OCI-LY7 (cell line): ENCODE measurements at regions not wholly inside any gene's neighbourhood (a gene's known extent, or its start where the extent isn't known, plus 50 kb on each side); places are given as distances from the start of the nearest gene placed in this dataset.

Experiments used
- BruUV-seq: library from RNA; stranded (reverse); fragments of 400-500 nt; replicated peaks from 2 replicates; lab custom pipeline; 2021; lab: Mats Ljungman, UMichigan
- CTCF ChIA-PET: fragments of 300-600 bp; sonication (Branson Sonifier 250); formaldehyde crosslinking; loops from one replicate; lab custom pipeline; 2022; ENCODE audit warnings: antibody characterized with exemption; ENCODE audit not compliant: unreplicated experiment; lab: Charles Lee
- POLR2A ChIA-PET: fragments of 300-600 bp; sonication (Branson Sonifier 250); formaldehyde crosslinking; loops from one replicate; lab custom pipeline; 2022; ENCODE audit warnings: antibody characterized with exemption; lab: Charles Lee
- DNase-seq: peaks from one replicate; pipeline ENCODE4 v3.0.0-alpha.2; 2015; ENCODE audit warnings: low spot score
- H2AFZ ChIP-seq: fragments of 200-600 bp; sonication (generic), shearing (Covaris generic); 2 replicates; pipeline ENCODE4 v1.6.1; 2014; ENCODE audit warnings: mild to moderate bottlenecking, antibody characterized with exemption, low read length, moderate library complexity
- H3K27ac ChIP-seq: fragments of 200-600 bp; sonication (generic); 2 replicates; pipeline ENCODE4 v1.5.1; 2014; ENCODE audit warnings: mixed run types, low read depth, mild to moderate bottlenecking, moderate library complexity, low read length, inconsistent platforms; ENCODE audit not compliant: poor library complexity, severe bottlenecking
- H3K36me3 ChIP-seq: fragments of 200-600 bp; sonication (generic); 2 replicates; pipeline ENCODE4 v1.6.1; 2014; ENCODE audit warnings: mild to moderate bottlenecking, antibody characterized with exemption, low read length, moderate library complexity, mixed read lengths; ENCODE audit not compliant: insufficient read depth
- H3K4me1 ChIP-seq: fragments of 200-600 bp; sonication (generic); 2 replicates; pipeline ENCODE4 v1.5.1; 2014; ENCODE audit warnings: mild to moderate bottlenecking, low read length; ENCODE audit not compliant: insufficient read depth, poor library complexity, severe bottlenecking
- H3K4me2 ChIP-seq: fragments of 200-600 bp; sonication (generic); 2 replicates; pipeline ENCODE4 v1.6.1; 2014; ENCODE audit warnings: mild to moderate bottlenecking, low read length
- H3K4me3 ChIP-seq: fragments of 200-600 bp; sonication (generic); 2 replicates; pipeline ENCODE4 v1.5.1; 2014; ENCODE audit warnings: mild to moderate bottlenecking, low read depth, low read length; ENCODE audit not compliant: poor library complexity, severe bottlenecking
- H3K79me2 ChIP-seq: fragments of 200-600 bp; sonication (generic); 2 replicates; pipeline ENCODE4 v1.6.1; 2016; ENCODE audit warnings: low read depth, mild to moderate bottlenecking, low read length, moderate library complexity, mixed read lengths; ENCODE audit not compliant: insufficient read depth
- H3K9me2 ChIP-seq: fragments of 200-600 bp; sonication (generic); 2 replicates; pipeline ENCODE4 v1.6.1; 2016; ENCODE audit warnings: mild to moderate bottlenecking, low read length, mixed read lengths; ENCODE audit not compliant: insufficient read depth
- H3K9me3 ChIP-seq: fragments of 200-600 bp; sonication (generic); 2 replicates; pipeline ENCODE4 v1.6.1; 2014; ENCODE audit warnings: mild to moderate bottlenecking, mixed run types, low read length, mixed read lengths
- H4K20me1 ChIP-seq: fragments of 200-600 bp; sonication (generic); 2 replicates; pipeline ENCODE4 v1.6.1; 2014; ENCODE audit warnings: mild to moderate bottlenecking, antibody characterized with exemption, low read length, moderate library complexity, mixed read lengths; ENCODE audit not compliant: insufficient read depth
- CTCF ChIP-seq: fragments of 200-600 bp; sonication (generic); conservative IDR thresholded peaks from 2 replicates; pipeline ENCODE4 v1.5.1; 2014; ENCODE audit warnings: mild to moderate bottlenecking, antibody characterized with exemption, low read length, moderate library complexity, mixed read lengths
- EZH2phosphoT487 ChIP-seq: fragments of 200-600 bp; sonication (generic); IDR thresholded peaks from 2 replicates; pipeline ENCODE4 v1.6.1; 2018; ENCODE audit warnings: low read depth, borderline replicate concordance, mild to moderate bottlenecking, mixed run types, antibody characterized with exemption, low read length, moderate library complexity, mixed read lengths
- intact Hi-C: fragments of 100-400 bp; cut with micrococcal nuclease; formaldehyde crosslinking; loops from one replicate; pipeline ENCODE4 v1.10.0; 2022; ENCODE audit not compliant: unreplicated experiment

DNA sequence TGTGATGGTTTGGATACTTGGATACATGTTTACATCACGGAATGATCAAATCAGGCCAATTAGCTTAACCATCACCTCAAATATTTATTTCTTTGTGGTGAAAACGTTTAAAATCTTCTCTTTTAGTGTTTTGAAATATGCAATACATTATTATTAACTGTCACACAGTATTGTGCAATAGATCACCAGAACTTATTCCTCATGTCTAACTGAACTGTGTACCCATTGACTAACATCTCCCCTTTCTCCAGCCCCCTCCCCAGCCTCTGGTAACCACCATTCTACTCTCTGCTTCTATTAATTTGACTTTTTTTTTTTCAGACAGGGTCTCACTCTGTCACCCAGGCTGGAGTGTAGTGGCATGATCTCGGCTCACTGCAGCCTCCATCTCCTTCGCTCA, 471.9 kb downstream of the BCOR start:
- Histone ChIP-seq H3K9me3 (no peaks in the 10 kb centered on the region), H2AFZ (no peak overlapping the region), H3K27ac (no peak overlapping the region), H3K4me1 (no peaks in the 10 kb centered on the region), H3K79me2 (no peaks in the 10 kb centered on the region), H3K4me2 (no peak overlapping the region), H3K36me3 (no peaks in the 10 kb centered on the region), H3K4me3 (no peak overlapping the region), H4K20me1 (no peaks in the 10 kb centered on the region), H3K9me2 (no peaks in the 10 kb centered on the region)
- intact Hi-C loops: no loop called here
- DNase-seq: no peak
- TF ChIP-seq EZH2phosphoT487: no peak
- no peak for TF ChIP-seq CTCF
- no TSS peak for BruUV-seq
- ChIA-PET CTCF (no interaction called here), POLR2A (no interaction called here)

GRCh38 chrX:39626749-39627148, 471.0 kb downstream of the BCOR start:
- intact Hi-C loops: no loop called here

DNA sequence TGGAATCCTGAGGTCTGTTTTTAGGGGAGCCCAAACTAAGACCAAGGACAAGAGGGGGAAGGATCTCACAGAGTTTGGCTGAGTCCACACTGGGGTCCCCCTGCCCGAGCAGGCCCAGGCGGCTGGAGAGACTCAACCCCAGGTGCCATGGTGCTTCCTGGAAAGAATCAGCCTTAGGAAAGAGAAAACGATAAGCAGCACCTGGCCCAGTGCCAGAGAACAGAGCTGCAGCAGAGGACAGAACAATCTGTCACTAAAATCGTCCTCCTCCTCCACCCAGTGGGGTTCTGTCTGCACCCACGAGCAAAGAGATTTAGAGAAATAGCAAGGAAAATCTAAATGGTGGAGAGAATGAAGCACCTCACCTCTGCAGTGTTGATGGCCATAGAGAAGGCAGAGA, 470.5 kb downstream of the BCOR start:
- BruUV-seq: no TSS peak

More at GRCh38 chrX:39626749-39627148, 471.0 kb downstream of the BCOR start:
- H3K4me1 ChIP-seq: no peaks in the 10 kb centered on the region
- no peaks in the 10 kb centered on the region for H3K79me2 ChIP-seq
- H2AFZ ChIP-seq: no peak overlapping the region
- no peak overlapping the region for H3K27ac ChIP-seq
- H3K9me3 ChIP-seq: no peaks in the 10 kb centered on the region
- no peak overlapping the region for H3K4me2 ChIP-seq
- ChIA-PET CTCF (no interaction called here), POLR2A (no interaction called here)
- no peak for TF ChIP-seq EZH2phosphoT487
- no peak for TF ChIP-seq CTCF
- no peak overlapping the region for H3K4me3 ChIP-seq
- H4K20me1 ChIP-seq: no peaks in the 10 kb centered on the region
- no TSS peak for BruUV-seq
- H3K36me3 ChIP-seq: no peaks in the 10 kb centered on the region
- no peaks in the 10 kb centered on the region for H3K9me2 ChIP-seq
- DNase-seq: no peak

More for the DNA sequence above, 470.5 kb downstream of the BCOR start:
- no peak overlapping the region for H2AFZ ChIP-seq
- ChIA-PET POLR2A (no interaction called here), CTCF (no interaction called here)
- H3K36me3 ChIP-seq: no peaks in the 10 kb centered on the region
- H3K27ac ChIP-seq: no peak overlapping the region
- no peaks in the 10 kb centered on the region for H3K9me2 ChIP-seq
- DNase-seq: no peak
- no peaks in the 10 kb centered on the region for H4K20me1 ChIP-seq
- no peak overlapping the region for H3K4me2 ChIP-seq
- intact Hi-C loops: no loop called here
- TF ChIP-seq EZH2phosphoT487: no peak
- no peak for TF ChIP-seq CTCF
- H3K79me2 ChIP-seq: no peaks in the 10 kb centered on the region
- H3K4me3 ChIP-seq: no peak overlapping the region
- H3K4me1 ChIP-seq: no peaks in the 10 kb centered on the region
- no peaks in the 10 kb centered on the region for H3K9me3 ChIP-seq
